ENCODE measurements at regions not wholly inside any gene's neighbourhood (a gene's known extent, or its start where the extent isn't known, plus 50 kb on each side); places are given as distances from the start of the nearest gene placed in this dataset.

DNA sequence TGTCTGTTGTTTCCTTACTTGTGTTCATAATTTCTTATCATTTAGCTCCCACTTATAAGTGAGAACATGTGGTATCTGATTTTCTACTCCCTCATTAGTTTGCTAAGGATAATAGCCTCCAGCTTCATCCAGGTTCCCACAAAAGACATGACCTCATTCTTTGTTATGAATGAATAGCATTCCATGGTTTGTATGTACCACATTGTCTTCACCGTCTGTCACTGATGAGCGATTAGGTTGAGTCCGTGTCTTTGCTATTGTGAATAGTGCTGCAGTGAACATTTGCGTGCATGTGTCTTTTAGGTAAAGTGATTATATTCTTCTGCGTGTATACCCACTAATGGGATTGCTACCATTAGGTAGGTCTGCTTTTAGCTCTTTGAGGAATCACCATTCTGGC lies 624.3 kb upstream of the EPHA5 start:
- TF ChIP-seq, protein P1, sequence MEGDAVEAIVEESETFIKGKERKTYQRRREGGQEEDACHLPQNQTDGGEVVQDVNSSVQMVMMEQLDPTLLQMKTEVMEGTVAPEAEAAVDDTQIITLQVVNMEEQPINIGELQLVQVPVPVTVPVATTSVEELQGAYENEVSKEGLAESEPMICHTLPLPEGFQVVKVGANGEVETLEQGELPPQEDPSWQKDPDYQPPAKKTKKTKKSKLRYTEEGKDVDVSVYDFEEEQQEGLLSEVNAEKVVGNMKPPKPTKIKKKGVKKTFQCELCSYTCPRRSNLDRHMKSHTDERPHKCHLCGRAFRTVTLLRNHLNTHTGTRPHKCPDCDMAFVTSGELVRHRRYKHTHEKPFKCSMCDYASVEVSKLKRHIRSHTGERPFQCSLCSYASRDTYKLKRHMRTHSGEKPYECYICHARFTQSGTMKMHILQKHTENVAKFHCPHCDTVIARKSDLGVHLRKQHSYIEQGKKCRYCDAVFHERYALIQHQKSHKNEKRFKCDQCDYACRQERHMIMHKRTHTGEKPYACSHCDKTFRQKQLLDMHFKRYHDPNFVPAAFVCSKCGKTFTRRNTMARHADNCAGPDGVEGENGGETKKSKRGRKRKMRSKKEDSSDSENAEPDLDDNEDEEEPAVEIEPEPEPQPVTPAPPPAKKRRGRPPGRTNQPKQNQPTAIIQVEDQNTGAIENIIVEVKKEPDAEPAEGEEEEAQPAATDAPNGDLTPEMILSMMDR (IDR thresholded peaks at IDR 0.05) = no peak
- no peak for TF ChIP-seq POLR2A (IDR thresholded peaks at IDR 0.05)

All from ovary (tissue), 3 donors.